Activated naive CD4-positive, alpha-beta T cell treated with anti-CD3 and anti-CD28 coated beads, Interleukin-2, amount 10 ng/mL, durations not matched to agents 7 days and 5 days (primary cell): ENCODE measurements at regions not wholly inside any gene's neighbourhood (a gene's known extent, or its start where the extent isn't known, plus 50 kb on each side); places are given as distances from the start of the nearest gene placed in this dataset.

Experiments
- CTCF ChIA-PET: fragments of 350-600 bp; sonication (Branson Sonifier 250); formaldehyde crosslinking; loops from one replicate; lab custom pipeline; 2021; ENCODE audit warnings: antibody characterized with exemption; lab: Charles Lee
- DNase-seq: peaks from one replicate; pipeline ENCODE4 v3.0.0-alpha.2; 2020
- H3K27ac Mint-ChIP-seq: one replicate; pipeline ENCODE4 v1.8.0; 2021; ENCODE audit warnings: mild to moderate bottlenecking, moderate library complexity, mixed read lengths
- H3K27me3 Mint-ChIP-seq: one replicate; pipeline ENCODE4 v1.8.0; 2021; ENCODE audit warnings: mild to moderate bottlenecking, mixed read lengths
- H3K36me3 Mint-ChIP-seq: one replicate; pipeline ENCODE4 v1.8.0; 2021; ENCODE audit warnings: mixed read lengths
- H3K4me1 Mint-ChIP-seq: one replicate; pipeline ENCODE4 v1.8.0; 2021; ENCODE audit warnings: mixed read lengths
- H3K4me3 Mint-ChIP-seq: one replicate; pipeline ENCODE4 v1.8.0; 2021; ENCODE audit warnings: mild to moderate bottlenecking, moderate library complexity, mixed read lengths
- H3K9me3 Mint-ChIP-seq: one replicate; pipeline ENCODE4 v1.8.0; 2021; ENCODE audit warnings: mixed read lengths

- Mint-ChIP-seq H3K27me3 (no peaks in the 10 kb centered on the region), H3K36me3 (no peaks in the 10 kb centered on the region), H3K4me1 (no peaks in the 10 kb centered on the region), H3K27ac (no peak overlapping the region), H3K9me3 (no peaks in the 10 kb centered on the region), H3K4me3 (no peak overlapping the region)
- DNase-seq = no peak
- CTCF ChIA-PET = no interaction called here
Observed at GRCh38 chr11:103548838-103549237, 439.6 kb downstream of the DYNC2H1 start.

- Mint-ChIP-seq H3K27me3 (no peaks in the 10 kb centered on the region), H3K4me1 (no peaks in the 10 kb centered on the region), H3K27ac (no peak overlapping the region), H3K9me3 (no peaks in the 10 kb centered on the region), H3K36me3 (no peaks in the 10 kb centered on the region), H3K4me3 (no peak overlapping the region)
- DNase-seq = no peak
- CTCF ChIA-PET = no interaction called here
Observed at GRCh38 chr11:103550811-103551210, 441.6 kb downstream of the DYNC2H1 start.

- H3K36me3 Mint-ChIP-seq = no peaks in the 10 kb centered on the region
- H3K4me3 Mint-ChIP-seq = no peak overlapping the region
- H3K27ac Mint-ChIP-seq = no peak overlapping the region
- no peaks in the 10 kb centered on the region for H3K27me3 Mint-ChIP-seq
- no peak for DNase-seq
- H3K9me3 Mint-ChIP-seq = no peaks in the 10 kb centered on the region
- H3K4me1 Mint-ChIP-seq = no peaks in the 10 kb centered on the region
- CTCF ChIA-PET = no interaction called here
Observed at GRCh38 chr11:103552086-103552485, 442.9 kb downstream of the DYNC2H1 start.

- Mint-ChIP-seq H3K4me3 (no peak overlapping the region), H3K9me3 (no peaks in the 10 kb centered on the region), H3K36me3 (no peaks in the 10 kb centered on the region), H3K27ac (no peak overlapping the region), H3K4me1 (no peaks in the 10 kb centered on the region), H3K27me3 (no peaks in the 10 kb centered on the region)
- CTCF ChIA-PET = no interaction called here
- DNase-seq = no peak
Observed at GRCh38 chr11:103556171-103556570, 446.9 kb downstream of the DYNC2H1 start.

GRCh38 chr11:103566116-103566515 is 456.9 kb downstream of the DYNC2H1 start:
- no peaks in the 10 kb centered on the region for H3K36me3 Mint-ChIP-seq
- DNase-seq = no peak
- no peak overlapping the region for H3K4me3 Mint-ChIP-seq
- CTCF ChIA-PET = interaction anchor here (0.7 kb wide), 1 partner anchor 374 kb away, joined by 3 read pairs; no protein-coding TSS in a partner anchor
- H3K27me3 Mint-ChIP-seq = no peaks in the 10 kb centered on the region
- H3K4me1 Mint-ChIP-seq = no peaks in the 10 kb centered on the region
- H3K9me3 Mint-ChIP-seq = no peaks in the 10 kb centered on the region
- H3K27ac Mint-ChIP-seq = no peak overlapping the region

- Mint-ChIP-seq H3K4me1 (no peaks in the 10 kb centered on the region), H3K4me3 (no peak overlapping the region), H3K27me3 (no peaks in the 10 kb centered on the region), H3K36me3 (no peaks in the 10 kb centered on the region), H3K27ac (no peak overlapping the region), H3K9me3 (no peaks in the 10 kb centered on the region)
- CTCF ChIA-PET = no interaction called here
- DNase-seq = no peak
Observed at GRCh38 chr11:103581760-103582159, 454.7 kb upstream of the DDI1 start.

- no peak for DNase-seq
- no peaks in the 10 kb centered on the region for H3K36me3 Mint-ChIP-seq
- no peak overlapping the region for H3K4me3 Mint-ChIP-seq
- no peaks in the 10 kb centered on the region for H3K9me3 Mint-ChIP-seq
- H3K27me3 Mint-ChIP-seq = no peaks in the 10 kb centered on the region
- no peak overlapping the region for H3K27ac Mint-ChIP-seq
- H3K4me1 Mint-ChIP-seq = no peaks in the 10 kb centered on the region
- CTCF ChIA-PET = no interaction called here
Observed at GRCh38 chr11:103582351-103582909, 454.0 kb upstream of the DDI1 start.

GRCh38 chr11:103584021-103584420 is 452.4 kb upstream of the DDI1 start:
- H3K27ac Mint-ChIP-seq = no peak overlapping the region
- no peaks in the 10 kb centered on the region for H3K9me3 Mint-ChIP-seq
- H3K4me3 Mint-ChIP-seq = no peak overlapping the region
- CTCF ChIA-PET = no interaction called here
- H3K27me3 Mint-ChIP-seq = no peaks in the 10 kb centered on the region
- no peaks in the 10 kb centered on the region for H3K4me1 Mint-ChIP-seq
- DNase-seq = no peak
- no peaks in the 10 kb centered on the region for H3K36me3 Mint-ChIP-seq

- no peaks in the 10 kb centered on the region for H3K9me3 Mint-ChIP-seq
- no peak overlapping the region for H3K27ac Mint-ChIP-seq
- H3K27me3 Mint-ChIP-seq = no peaks in the 10 kb centered on the region
- CTCF ChIA-PET = no interaction called here
- H3K4me3 Mint-ChIP-seq = no peak overlapping the region
- no peaks in the 10 kb centered on the region for H3K4me1 Mint-ChIP-seq
- H3K36me3 Mint-ChIP-seq = no peaks in the 10 kb centered on the region
- DNase-seq = no peak
Observed at GRCh38 chr11:103584720-103585119, 451.7 kb upstream of the DDI1 start.

- Mint-ChIP-seq H3K36me3 (no peaks in the 10 kb centered on the region), H3K4me3 (no peak overlapping the region), H3K27me3 (no peaks in the 10 kb centered on the region), H3K27ac (no peak overlapping the region), H3K4me1 (no peaks in the 10 kb centered on the region), H3K9me3 (no peaks in the 10 kb centered on the region)
- DNase-seq = no peak
- CTCF ChIA-PET = interaction anchor here (2.0 kb wide), 1 partner anchor 15 kb away, joined by 5 read pairs; no protein-coding TSS in a partner anchor
Observed at GRCh38 chr11:103585401-103585800, 451.0 kb upstream of the DDI1 start.

GRCh38 chr11:103585911-103586310 is 450.5 kb upstream of the DDI1 start:
- Mint-ChIP-seq H3K27me3 (no peaks in the 10 kb centered on the region), H3K27ac (no peak overlapping the region), H3K4me1 (no peaks in the 10 kb centered on the region), H3K4me3 (no peak overlapping the region), H3K36me3 (no peaks in the 10 kb centered on the region), H3K9me3 (no peaks in the 10 kb centered on the region)
- DNase-seq = no peak
- CTCF ChIA-PET = interaction anchor here (2.0 kb wide), 1 partner anchor 15 kb away, joined by 5 read pairs; no protein-coding TSS in a partner anchor

- Mint-ChIP-seq H3K4me1 (no peaks in the 10 kb centered on the region), H3K4me3 (no peak overlapping the region), H3K9me3 (no peaks in the 10 kb centered on the region), H3K27ac (no peak overlapping the region), H3K36me3 (no peaks in the 10 kb centered on the region), H3K27me3 (no peaks in the 10 kb centered on the region)
- no peak for DNase-seq
- CTCF ChIA-PET = interaction anchor here (2.0 kb wide), 1 partner anchor 14 kb away, joined by 5 read pairs; no protein-coding TSS in a partner anchor
Observed at GRCh38 chr11:103586756-103587155, 449.7 kb upstream of the DDI1 start.

GRCh38 chr11:103587901-103588788 is 448.3 kb upstream of the DDI1 start:
- Mint-ChIP-seq H3K4me3 (no peak overlapping the region), H3K9me3 (no peaks in the 10 kb centered on the region), H3K27ac (no peak overlapping the region), H3K27me3 (no peaks in the 10 kb centered on the region), H3K36me3 (no peaks in the 10 kb centered on the region), H3K4me1 (no peaks in the 10 kb centered on the region)
- DNase-seq = no peak
- CTCF ChIA-PET = no interaction called here

GRCh38 chr11:103591554-103591953 is 444.9 kb upstream of the DDI1 start:
- H3K27ac Mint-ChIP-seq = no peak overlapping the region
- DNase-seq = no peak
- no peaks in the 10 kb centered on the region for H3K4me1 Mint-ChIP-seq
- no peaks in the 10 kb centered on the region for H3K36me3 Mint-ChIP-seq
- H3K4me3 Mint-ChIP-seq = no peak overlapping the region
- CTCF ChIA-PET = no interaction called here
- no peaks in the 10 kb centered on the region for H3K27me3 Mint-ChIP-seq
- H3K9me3 Mint-ChIP-seq = no peaks in the 10 kb centered on the region

GRCh38 chr11:103594283-103594682 is 442.2 kb upstream of the DDI1 start:
- H3K4me3 Mint-ChIP-seq = no peak overlapping the region
- peaks cover 3% of the 10 kb centered on the region for H3K27me3 Mint-ChIP-seq
- H3K4me1 Mint-ChIP-seq = no peaks in the 10 kb centered on the region
- no peak overlapping the region for H3K27ac Mint-ChIP-seq
- H3K9me3 Mint-ChIP-seq = no peaks in the 10 kb centered on the region
- no peak for DNase-seq
- no peaks in the 10 kb centered on the region for H3K36me3 Mint-ChIP-seq
- CTCF ChIA-PET = no interaction called here
